ENCODE measurements at regions not wholly inside any gene's neighbourhood (a gene's known extent, or its start where the extent isn't known, plus 50 kb on each side); places are given as distances from the start of the nearest gene placed in this dataset.

DNA sequence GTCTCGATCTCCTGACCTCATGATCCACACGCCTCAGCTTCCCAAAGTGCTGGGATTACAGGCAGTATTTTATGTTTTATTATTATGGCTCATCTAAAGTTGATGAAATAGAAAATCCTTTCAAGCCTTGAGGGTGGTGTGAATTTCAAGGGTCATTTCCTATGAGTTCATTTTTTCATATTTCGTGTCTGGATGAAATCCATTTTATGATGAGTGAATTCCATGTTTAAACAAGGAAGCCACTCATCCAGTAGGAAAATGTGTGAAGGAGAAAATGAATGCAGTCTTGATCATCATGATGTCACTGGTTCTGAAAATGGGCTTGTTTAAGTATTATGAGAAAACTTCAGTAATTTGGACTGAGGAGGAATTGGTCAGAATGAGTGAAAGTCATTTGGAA, 74.6 kb upstream of the ZSWIM6 start:
- no peak overlapping the region for H3K4me3 ChIP-seq (ENCODE audit: low read depth, low read length)
- POLR2A ChIA-PET: no interaction called here
- CTCF ChIA-PET: no interaction called here
- DNase-seq (ENCODE audit: low read depth, low spot score): no peak
- TF ChIP-seq, protein P1, sequence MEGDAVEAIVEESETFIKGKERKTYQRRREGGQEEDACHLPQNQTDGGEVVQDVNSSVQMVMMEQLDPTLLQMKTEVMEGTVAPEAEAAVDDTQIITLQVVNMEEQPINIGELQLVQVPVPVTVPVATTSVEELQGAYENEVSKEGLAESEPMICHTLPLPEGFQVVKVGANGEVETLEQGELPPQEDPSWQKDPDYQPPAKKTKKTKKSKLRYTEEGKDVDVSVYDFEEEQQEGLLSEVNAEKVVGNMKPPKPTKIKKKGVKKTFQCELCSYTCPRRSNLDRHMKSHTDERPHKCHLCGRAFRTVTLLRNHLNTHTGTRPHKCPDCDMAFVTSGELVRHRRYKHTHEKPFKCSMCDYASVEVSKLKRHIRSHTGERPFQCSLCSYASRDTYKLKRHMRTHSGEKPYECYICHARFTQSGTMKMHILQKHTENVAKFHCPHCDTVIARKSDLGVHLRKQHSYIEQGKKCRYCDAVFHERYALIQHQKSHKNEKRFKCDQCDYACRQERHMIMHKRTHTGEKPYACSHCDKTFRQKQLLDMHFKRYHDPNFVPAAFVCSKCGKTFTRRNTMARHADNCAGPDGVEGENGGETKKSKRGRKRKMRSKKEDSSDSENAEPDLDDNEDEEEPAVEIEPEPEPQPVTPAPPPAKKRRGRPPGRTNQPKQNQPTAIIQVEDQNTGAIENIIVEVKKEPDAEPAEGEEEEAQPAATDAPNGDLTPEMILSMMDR (IDR thresholded peaks at IDR 0.05; ENCODE audit: insufficient read depth, low read length, missing control alignments): no peak

DNA sequence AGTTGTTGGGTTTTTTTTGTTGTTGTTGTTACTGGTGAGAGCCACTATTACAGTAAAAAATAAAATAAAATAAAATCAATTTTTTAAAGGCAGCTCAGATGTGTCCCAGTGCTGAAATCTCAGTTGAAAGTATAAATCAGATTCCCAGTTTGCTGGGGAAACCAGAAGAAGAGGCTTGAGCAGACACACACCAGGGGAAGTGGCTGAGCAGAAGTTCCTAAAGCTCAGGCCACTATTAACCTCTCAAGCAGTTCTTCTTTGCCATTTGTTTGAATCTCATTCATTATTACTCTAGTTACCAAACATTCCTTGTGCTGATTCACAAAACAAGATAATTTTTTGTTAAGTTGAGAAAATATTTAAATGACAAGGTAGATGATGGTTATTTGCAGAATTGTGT, 70.9 kb upstream of the ZSWIM6 start:
- TF ChIP-seq, protein P1 (IDR thresholded peaks at IDR 0.05; ENCODE audit: insufficient read depth, low read length, missing control alignments): no peak
- ChIA-PET POLR2A (no interaction called here), CTCF (no interaction called here)
- H3K4me3 ChIP-seq (ENCODE audit: low read depth, low read length): no peak overlapping the region
- DNase-seq (ENCODE audit: low read depth, low spot score): no peak

DNA sequence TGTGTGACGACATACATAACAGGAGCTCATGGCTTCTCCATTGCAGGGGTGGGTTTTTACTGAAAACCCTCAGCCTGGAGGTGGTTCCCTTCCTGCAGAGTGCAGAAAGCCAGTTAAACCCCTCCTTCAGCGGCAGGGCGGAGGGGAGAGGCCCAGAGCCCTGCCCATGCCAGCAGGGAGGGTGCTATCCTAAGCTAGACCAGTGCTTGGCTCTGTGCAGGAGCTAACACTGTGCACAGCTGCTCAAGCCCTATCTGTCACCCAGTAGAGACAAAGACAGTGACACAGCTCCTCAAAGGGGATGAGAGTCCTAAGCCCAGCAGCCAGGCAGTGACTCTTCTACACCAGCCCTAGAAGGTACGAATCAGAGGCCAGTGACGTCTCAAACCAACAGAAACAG, 70.0 kb upstream of the ZSWIM6 start:
- TF ChIP-seq, protein P1 (IDR thresholded peaks at IDR 0.05; ENCODE audit: insufficient read depth, low read length, missing control alignments): no peak
- ChIA-PET CTCF (no interaction called here), POLR2A (no interaction called here)
- no peak overlapping the region for H3K4me3 ChIP-seq (ENCODE audit: low read depth, low read length)
- DNase-seq (ENCODE audit: low read depth, low spot score): no peak

GRCh38 chr5:61263072-61263471, 69.0 kb upstream of the ZSWIM6 start:
- TF ChIP-seq, protein P1 (IDR thresholded peaks at IDR 0.05; ENCODE audit: insufficient read depth, low read length, missing control alignments): no peak
- H3K4me3 ChIP-seq (ENCODE audit: low read depth, low read length): no peak overlapping the region
- DNase-seq (ENCODE audit: low read depth, low spot score): no peak
- POLR2A ChIA-PET: no interaction called here
- CTCF ChIA-PET: no interaction called here

DNA sequence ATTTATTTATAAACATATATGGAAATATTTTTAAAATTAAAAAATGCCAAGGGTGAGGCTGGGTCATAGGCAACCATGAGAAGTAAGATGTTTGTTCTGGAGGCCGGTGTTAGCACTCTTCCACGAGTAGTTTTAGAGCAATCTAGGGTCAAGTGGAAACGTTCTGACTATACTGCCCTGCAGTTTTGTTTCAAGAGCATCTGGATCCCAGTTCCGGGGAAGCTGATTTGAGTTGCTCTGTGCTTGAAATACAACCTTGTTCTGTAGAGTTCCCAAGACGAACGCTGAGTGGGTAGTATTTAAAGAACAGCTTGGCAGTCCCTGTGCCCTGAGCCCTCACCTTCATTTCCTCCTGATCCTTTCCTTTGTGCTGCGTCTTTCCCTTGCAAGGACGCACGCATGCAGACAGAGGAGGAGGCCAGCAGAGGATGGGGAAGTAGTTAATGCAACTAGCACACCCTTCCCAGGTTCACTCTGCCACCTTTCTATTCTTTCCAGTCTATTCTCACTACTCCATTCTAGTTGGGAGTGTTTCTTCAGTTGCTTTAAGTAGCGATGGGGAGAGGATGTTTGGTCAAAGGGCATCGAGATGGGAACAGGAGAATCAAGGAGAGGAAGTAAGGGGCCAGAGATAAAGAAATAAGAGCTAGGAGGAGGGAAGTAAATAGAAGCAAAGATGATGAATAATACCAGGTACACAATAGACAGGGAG, 68.3 kb upstream of the ZSWIM6 start:
- TF ChIP-seq, protein P1 (IDR thresholded peaks at IDR 0.05; ENCODE audit: insufficient read depth, low read length, missing control alignments): no peak
- POLR2A ChIA-PET: no interaction called here
- DNase-seq (ENCODE audit: low read depth, low spot score): no peak
- CTCF ChIA-PET: interaction anchor here (1.8 kb wide), 1 partner anchor 10 kb away, joined by 5 read pairs; no protein-coding TSS in a partner anchor
- no peak overlapping the region for H3K4me3 ChIP-seq (ENCODE audit: low read depth, low read length)

DNA sequence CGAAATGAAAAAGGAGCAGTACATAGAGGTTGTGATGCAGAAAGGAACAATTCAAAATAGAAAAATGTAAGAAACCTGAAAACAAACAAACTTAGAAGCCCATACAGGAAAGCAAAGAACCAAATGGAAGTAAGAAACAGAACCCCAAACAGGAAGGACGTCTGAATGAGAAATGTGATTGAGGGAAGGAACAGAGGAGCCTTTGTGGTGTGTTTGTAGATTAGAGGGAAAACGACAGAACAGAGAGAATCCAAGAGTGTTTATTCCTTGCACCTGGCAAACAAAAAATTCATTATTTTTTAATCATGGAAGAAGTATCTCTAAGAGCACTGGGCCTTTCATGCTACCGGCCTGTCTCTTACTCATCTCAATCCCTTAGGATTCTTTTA, 67.8 kb upstream of the ZSWIM6 start:
- H3K4me3 ChIP-seq (ENCODE audit: low read depth, low read length): no peak overlapping the region
- no peak for DNase-seq (ENCODE audit: low read depth, low spot score)
- ChIA-PET POLR2A (no interaction called here), CTCF (interaction anchor here (1.8 kb wide), 1 partner anchor 10 kb away, joined by 5 read pairs; no protein-coding TSS in a partner anchor)
- TF ChIP-seq, protein P1 (IDR thresholded peaks at IDR 0.05; ENCODE audit: insufficient read depth, low read length, missing control alignments): no peak
